ENCODE measurements at regions not wholly inside any gene's neighbourhood (a gene's known extent, or its start where the extent isn't known, plus 50 kb on each side); places are given as distances from the start of the nearest gene placed in this dataset.

DNA sequence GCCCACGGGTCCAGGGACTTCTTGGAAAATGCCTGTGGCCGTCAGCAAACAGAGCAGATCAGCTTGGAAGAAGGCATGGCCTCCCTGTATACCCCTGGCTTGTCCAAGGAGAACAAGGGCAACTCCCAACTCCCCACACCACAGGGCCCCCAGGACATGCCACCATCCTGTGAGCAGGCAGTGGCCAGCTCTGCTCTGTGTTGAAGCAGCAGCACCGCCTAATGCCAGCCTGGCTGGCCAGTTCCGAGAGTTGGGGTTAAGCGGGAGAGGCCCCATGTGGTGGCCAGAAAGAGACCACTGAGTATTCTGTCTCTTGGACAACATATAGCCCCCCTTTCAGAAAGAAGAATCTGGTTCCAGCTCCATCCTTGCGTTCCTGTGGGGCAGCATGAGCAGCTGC, 209.2 kb downstream of the CTTN start:
- TF ChIP-seq, protein P1, sequence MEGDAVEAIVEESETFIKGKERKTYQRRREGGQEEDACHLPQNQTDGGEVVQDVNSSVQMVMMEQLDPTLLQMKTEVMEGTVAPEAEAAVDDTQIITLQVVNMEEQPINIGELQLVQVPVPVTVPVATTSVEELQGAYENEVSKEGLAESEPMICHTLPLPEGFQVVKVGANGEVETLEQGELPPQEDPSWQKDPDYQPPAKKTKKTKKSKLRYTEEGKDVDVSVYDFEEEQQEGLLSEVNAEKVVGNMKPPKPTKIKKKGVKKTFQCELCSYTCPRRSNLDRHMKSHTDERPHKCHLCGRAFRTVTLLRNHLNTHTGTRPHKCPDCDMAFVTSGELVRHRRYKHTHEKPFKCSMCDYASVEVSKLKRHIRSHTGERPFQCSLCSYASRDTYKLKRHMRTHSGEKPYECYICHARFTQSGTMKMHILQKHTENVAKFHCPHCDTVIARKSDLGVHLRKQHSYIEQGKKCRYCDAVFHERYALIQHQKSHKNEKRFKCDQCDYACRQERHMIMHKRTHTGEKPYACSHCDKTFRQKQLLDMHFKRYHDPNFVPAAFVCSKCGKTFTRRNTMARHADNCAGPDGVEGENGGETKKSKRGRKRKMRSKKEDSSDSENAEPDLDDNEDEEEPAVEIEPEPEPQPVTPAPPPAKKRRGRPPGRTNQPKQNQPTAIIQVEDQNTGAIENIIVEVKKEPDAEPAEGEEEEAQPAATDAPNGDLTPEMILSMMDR (IDR thresholded peaks at IDR 0.05): no peak
- no peak for TF ChIP-seq POLR2A (IDR thresholded peaks at IDR 0.05)

All from ovary (tissue), 3 donors.